Stimulated activated CD4-positive, alpha-beta T cell treated with anti-CD3 and anti-CD28 coated beads, Interleukin-15, amount 100 ng/mL, for 48 hours (primary cell): ENCODE measurements at regions not wholly inside any gene's neighbourhood (a gene's known extent, or its start where the extent isn't known, plus 50 kb on each side); places are given as distances from the start of the nearest gene placed in this dataset.

Experiments used
- DNase-seq, 2 donors: peaks; one replicate each; pipeline ENCODE4 v3.0.0-alpha.2; 2020; ENCODE audit warnings: low read depth in 2 of 2

DNA sequence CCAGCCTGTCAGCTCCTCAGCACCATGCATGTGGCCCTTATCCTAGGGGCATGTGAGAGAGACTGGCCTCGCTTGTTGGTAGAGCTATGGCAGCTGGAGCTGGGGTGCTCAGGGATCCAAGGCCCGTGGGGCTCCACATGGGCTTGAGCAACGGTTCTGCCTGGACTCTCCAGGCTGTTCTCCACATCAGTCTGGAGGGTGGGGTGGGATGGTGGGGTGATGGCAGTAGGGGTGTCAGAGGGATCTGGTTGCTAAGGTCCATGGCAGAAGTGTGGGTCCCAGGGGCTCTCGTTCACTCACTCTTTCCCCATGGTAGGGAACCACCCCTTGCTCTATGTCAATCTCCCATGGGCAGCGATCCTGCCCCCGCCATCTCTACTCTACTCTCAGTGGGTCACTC is 622.6 kb downstream of the LRFN5 start:
- DNase-seq: no peak

- no peak for DNase-seq
Observed at GRCh38 chr14:42228611-42229010, 621.9 kb downstream of the LRFN5 start.

GRCh38 chr14:42224053-42224888 is 617.6 kb downstream of the LRFN5 start:
- peak; percentile 0 to 7 for DNase-seq

DNA sequence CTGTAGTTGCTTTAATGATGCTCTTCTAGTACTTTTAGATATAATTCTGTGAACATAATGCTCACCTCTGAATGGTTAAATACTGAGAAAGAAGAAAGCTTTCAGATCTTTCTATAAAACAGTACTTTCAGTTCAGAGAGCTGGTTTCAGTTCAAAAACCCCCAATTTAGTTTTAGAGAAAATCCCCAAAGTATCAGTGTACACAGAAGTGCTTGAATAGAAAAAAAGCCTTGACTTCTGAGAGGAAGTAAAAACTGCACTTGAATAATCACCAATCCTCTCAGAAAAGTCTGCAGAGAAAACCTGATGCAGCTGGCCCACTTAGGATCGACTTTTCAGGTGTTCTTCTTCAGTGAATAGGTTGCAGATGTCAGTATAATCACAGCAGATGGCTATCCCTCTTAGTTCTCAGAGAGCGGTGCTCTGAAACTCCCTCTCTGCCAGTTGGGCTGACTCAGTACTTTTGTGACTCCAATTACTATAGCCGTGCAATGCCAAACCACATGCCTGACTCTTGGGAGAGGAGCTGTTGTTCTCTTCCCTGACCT is 616.3 kb downstream of the LRFN5 start:
- DNase-seq: no peak

DNA sequence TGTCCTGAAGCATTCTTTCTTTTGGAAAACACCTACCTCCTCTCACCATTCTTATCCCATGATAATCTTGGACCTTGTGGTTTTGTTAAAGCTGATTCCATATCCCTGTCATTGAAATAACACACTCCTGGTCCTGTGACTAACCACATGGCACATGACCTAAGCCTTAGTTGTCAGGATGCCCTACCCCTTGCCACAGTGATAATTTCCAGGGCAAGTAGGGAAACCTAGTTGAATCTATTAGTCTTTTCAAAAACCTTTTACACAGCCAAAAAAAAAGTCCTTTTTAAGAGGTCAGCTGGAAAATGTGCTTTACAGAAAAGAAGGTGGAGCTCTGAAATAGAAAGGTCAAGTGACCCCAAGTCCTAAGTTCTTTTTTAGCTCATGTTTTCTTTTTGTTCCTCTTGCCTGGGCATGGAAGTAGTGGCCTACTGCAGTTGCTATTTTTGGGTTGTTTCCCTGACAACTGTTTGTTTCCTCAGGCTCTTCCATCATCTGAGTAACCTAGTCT is 608.4 kb downstream of the LRFN5 start:
- no peak for DNase-seq

DNA sequence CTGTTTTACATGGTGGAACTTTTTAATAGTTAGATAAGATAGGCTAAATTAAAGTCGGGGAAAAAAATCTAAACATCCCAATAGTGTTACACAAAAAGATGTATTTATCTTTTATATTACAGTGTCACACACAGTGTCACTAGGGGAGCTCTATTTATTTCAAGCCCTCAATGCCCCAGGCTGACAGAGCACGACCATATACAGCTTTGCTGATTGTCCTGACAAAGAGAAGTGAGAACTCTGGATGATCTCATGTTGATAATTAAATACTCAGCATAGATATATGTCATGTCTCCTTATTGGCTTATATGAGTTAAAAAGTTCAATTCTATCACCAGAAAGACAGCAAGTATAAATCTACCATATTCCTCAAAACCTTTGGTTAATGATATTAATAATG is 594.3 kb downstream of the LRFN5 start:
- DNase-seq: no peak

DNA sequence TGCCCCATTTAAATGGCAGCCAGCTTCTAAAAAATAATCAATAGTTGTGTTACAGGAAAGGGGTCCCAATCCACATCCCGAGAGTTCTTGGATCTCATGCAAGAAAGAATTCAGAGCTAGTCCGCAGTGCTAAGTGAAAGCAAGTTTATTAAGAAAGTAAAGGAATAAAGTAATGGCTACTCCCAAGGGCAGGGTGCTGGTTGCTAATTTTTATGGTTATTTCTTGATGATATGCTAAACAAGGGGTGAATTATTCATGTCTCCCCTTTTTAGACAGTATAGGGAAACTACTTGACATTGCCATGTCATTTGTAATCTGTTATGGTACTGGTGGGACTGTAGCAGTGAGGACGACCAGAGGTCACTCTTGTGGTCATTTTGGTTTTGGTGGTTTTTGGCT is 591.3 kb downstream of the LRFN5 start:
- DNase-seq: no peak

- DNase-seq: no peak
Observed at GRCh38 chr14:42192738-42193653, 586.3 kb downstream of the LRFN5 start.

- DNase-seq: no peak
Observed at GRCh38 chr14:42190744-42191143, 584.1 kb downstream of the LRFN5 start.

DNA sequence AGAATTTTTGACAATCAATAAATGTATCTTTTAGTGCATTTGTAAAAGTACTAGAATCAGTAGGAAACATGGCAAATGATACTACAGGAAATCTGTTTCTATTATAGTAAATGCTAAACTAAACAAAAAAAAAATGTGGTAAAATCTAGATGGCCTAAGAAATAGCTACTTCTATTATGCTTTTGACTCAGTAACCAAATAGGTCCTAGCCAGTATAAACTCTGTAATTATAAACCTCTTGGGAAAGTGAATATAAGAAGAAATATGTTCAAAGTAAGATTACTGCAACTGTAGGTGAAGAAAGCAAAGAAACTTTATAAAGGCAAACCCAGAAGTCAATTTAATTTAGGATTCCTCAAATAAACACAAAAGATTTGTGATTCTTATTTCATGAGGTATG is 581.2 kb downstream of the LRFN5 start:
- DNase-seq: no peak

DNA sequence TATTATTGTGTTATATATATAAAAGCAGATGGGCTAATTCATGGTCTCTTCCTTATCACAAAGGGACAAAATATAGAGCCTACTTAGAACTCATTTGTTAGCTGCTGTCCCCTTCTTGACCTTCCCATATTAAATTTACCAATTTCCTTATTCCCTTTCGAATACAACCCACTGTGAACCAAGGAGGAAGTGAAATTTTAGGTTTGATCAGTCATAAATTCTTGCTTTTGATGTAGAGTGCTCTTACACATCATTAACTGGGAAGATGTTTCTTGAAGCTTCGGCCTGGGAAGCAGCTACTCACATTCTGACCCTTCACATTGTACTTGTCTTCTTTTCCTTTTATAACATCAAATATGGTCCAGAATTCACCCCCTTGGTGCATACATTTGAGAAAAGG is 579.0 kb downstream of the LRFN5 start:
- DNase-seq: no peak

- DNase-seq: no peak
Observed at GRCh38 chr14:42174357-42174756, 567.7 kb downstream of the LRFN5 start.

DNA sequence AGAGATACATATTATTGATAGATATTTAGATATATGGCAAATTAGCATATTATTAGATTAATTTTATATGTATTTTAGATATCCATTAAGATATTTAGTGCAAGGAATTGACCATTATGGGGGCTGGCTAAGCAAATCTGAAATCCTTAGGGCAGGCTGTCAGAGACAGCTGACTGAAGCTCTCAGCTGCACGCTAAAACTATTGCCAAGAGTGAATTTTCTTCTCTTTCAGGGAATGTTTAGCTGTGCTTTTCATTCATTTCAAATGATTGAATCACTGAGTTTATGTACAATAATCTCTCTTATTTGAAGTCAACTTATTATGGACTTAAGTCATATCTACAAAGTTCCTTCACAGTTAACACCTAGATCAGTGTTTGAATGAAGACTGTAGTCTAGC is 566.5 kb downstream of the LRFN5 start:
- DNase-seq: no peak

DNA sequence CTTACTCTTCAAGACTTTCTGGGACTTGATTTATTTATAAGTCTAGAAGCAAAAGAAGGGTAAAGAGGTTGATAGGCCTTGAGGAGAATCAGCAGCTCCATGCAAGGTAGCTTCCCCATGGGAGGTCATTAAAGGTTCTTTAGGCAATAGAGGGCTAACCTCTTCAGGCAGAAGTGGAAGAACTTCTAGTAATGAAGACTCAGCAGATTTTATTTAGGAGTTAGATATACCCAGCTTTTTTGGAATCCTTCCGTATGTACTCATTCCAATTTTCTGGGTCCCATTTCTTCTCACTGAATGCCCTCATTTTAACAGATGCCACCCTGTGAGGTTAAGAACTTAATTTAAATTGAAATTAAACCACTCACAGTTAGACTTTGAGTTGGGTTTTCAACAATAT is 565.6 kb downstream of the LRFN5 start:
- no peak for DNase-seq

DNA sequence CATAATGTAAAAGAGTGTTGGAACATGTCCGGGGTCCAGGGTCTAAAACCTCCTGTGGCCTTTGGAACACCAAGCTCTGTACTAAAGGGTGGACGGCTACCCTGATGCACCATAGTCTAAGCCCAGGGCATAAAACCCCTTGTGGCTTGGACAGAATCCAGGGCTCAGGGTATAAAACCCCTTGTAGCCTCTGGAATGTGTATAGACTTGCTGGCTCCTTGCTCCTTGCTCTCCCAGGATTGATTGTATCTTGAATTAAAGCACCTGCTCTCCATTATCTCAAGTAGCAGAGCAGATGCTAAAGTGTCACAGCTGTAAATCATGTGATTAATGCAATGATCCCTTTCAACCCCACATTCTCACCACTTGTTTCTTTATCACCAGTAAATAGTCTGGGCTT is 556.5 kb downstream of the LRFN5 start:
- no peak for DNase-seq

DNA sequence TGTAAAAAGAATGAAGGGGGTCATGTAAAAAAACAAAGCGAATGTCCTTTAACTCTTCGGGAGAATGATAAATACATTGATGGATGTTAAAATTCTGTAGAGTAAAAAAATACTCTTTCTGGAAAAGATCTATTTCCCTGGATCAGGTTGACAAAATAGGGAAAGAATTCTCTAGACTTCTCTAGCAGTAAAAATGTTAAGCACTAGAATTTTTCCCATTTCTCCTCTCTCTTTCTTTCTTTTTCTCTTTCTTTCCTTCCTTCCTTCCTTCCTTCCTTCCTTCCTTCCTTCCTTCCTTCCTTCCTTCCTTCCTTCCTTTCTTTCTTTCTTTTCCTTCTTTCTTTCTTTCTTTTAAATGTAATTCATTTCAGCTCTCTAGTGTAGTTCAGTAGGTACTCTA is 552.5 kb downstream of the LRFN5 start:
- no peak for DNase-seq

- DNase-seq: no peak
Observed at GRCh38 chr14:42149609-42150261, 543.1 kb downstream of the LRFN5 start.

DNA sequence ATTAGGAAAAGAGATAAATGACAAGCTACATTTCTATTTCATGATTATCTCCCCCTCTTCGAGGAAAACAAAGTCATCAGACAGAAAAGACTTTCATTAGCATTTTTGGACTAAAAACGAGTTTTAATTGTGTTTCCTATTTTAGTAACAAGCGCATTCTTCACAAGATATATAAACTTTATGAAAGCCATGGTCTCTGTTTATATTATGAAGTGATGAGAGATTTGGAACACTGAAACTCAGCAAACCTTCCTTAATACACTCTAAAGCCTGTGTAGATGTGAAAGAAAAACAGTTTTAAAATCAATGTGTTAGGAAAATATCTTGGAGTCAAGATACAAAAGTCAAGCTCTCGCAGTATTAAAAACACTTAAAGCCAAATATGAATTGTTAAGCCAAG is 539.1 kb downstream of the LRFN5 start:
- DNase-seq: no peak

GRCh38 chr14:42143114-42143513 is 536.4 kb downstream of the LRFN5 start:
- no peak for DNase-seq

DNA sequence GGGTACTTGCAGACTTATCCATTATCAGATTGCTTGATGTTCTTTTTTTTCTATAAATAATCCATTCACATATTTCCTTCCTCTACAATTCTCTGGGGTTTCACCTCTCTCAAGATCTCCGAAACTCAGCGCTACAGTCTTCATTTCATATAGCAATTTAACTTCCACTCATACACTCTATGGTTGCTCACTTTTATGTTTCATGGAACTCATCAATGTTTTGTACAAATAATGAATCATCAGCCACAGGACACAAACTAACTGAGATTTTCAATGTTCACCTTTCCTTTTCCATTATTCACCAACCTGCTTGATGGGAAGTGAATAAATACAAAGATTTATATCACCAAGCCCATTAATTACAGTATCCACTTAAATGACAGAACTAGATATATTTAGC is 534.7 kb downstream of the LRFN5 start:
- no peak for DNase-seq

- DNase-seq: no peak
Observed at GRCh38 chr14:42140831-42141279, 534.2 kb downstream of the LRFN5 start.

- DNase-seq: no peak
Observed at GRCh38 chr14:42140001-42140400, 533.3 kb downstream of the LRFN5 start.
